ENCODE measurements at regions not wholly inside any gene's neighbourhood (a gene's known extent, or its start where the extent isn't known, plus 50 kb on each side); places are given as distances from the start of the nearest gene placed in this dataset.

- TF ChIP-seq, protein P1, sequence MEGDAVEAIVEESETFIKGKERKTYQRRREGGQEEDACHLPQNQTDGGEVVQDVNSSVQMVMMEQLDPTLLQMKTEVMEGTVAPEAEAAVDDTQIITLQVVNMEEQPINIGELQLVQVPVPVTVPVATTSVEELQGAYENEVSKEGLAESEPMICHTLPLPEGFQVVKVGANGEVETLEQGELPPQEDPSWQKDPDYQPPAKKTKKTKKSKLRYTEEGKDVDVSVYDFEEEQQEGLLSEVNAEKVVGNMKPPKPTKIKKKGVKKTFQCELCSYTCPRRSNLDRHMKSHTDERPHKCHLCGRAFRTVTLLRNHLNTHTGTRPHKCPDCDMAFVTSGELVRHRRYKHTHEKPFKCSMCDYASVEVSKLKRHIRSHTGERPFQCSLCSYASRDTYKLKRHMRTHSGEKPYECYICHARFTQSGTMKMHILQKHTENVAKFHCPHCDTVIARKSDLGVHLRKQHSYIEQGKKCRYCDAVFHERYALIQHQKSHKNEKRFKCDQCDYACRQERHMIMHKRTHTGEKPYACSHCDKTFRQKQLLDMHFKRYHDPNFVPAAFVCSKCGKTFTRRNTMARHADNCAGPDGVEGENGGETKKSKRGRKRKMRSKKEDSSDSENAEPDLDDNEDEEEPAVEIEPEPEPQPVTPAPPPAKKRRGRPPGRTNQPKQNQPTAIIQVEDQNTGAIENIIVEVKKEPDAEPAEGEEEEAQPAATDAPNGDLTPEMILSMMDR (conservative IDR thresholded peaks at IDR 0.05; ENCODE audit: low read length), result no peak
- TF ChIP-seq EZH2phosphoT487 (IDR thresholded peaks at IDR 0.05; ENCODE audit: borderline replicate concordance), result no peak
These were observed 194.6 kb downstream of the GLI2 start for GRCh38 chr2:120930236-120930635.
